ENCODE measurements at regions not wholly inside any gene's neighbourhood (a gene's known extent, or its start where the extent isn't known, plus 50 kb on each side); places are given as distances from the start of the nearest gene placed in this dataset.

DNA sequence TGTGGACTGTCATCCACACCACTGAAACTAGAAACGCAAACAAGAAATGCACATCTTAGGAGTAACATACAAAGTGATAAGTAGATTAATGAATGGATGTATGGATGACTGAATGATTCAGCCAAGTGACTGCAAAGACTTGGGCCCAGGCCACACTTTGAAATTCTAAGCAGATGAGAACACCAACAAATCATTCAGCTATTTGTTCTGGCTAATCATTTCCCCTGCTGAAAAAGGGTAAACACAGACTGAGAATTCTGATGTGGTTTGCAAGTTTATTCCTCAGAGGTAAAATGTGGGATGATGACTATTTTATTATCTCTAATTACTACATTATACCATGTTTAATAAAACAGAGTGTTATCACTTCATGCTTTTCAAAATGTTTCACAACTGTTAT is 163.2 kb upstream of the ADAMTS16 start:
- TF ChIP-seq, protein P1, sequence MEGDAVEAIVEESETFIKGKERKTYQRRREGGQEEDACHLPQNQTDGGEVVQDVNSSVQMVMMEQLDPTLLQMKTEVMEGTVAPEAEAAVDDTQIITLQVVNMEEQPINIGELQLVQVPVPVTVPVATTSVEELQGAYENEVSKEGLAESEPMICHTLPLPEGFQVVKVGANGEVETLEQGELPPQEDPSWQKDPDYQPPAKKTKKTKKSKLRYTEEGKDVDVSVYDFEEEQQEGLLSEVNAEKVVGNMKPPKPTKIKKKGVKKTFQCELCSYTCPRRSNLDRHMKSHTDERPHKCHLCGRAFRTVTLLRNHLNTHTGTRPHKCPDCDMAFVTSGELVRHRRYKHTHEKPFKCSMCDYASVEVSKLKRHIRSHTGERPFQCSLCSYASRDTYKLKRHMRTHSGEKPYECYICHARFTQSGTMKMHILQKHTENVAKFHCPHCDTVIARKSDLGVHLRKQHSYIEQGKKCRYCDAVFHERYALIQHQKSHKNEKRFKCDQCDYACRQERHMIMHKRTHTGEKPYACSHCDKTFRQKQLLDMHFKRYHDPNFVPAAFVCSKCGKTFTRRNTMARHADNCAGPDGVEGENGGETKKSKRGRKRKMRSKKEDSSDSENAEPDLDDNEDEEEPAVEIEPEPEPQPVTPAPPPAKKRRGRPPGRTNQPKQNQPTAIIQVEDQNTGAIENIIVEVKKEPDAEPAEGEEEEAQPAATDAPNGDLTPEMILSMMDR (IDR thresholded peaks at IDR 0.05; ENCODE audit: insufficient read depth, low read depth, low read length), result no peak
- no peak for TF ChIP-seq EZH2 (IDR thresholded peaks at IDR 0.05; ENCODE audit: insufficient read depth, low read length)
